ENCODE measurements at regions not wholly inside any gene's neighbourhood (a gene's known extent, or its start where the extent isn't known, plus 50 kb on each side); places are given as distances from the start of the nearest gene placed in this dataset.

DNA sequence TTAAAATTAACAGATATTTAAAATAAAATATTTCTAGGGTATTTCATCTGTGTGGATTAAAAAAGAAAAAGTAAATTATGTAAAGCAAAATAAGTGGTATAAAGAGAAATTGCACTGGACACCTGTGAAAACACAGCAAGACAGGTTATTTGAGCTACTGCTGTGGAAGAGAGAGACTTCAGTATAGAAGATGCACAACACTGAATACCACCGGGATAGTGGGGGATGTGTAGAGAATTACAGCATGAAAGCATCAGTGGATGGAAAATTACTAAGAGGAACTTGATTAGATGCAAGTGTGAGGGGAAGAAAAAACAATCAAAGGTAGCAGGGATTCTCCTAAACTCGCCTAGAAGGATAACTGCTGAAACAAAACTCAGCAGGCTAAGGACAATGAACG is 1242.5 kb upstream of the GBE1 start:
- H3K36me3 Mint-ChIP-seq = no peaks in the 10 kb centered on the region
- peaks cover 0 to 4% (median 0%) of the 10 kb centered on the region in 7 donors for H3K9me3 Mint-ChIP-seq
- Histone ChIP-seq H2AFZ (ENCODE audit: insufficient read depth, low read depth, low read length, poor library complexity, severe bottlenecking) (no peak overlapping the region), H4K20me1 (ENCODE audit: insufficient read depth, low read length) (no peaks in the 10 kb centered on the region), H3K79me2 (ENCODE audit: insufficient read depth, low read length) (no peaks in the 10 kb centered on the region), H3K36me3 (replicated peaks in 1 of 2; ENCODE audit: control insufficient read depth in 1 of 2, insufficient read depth in 2 of 2, low read length in 2 of 2) (no peaks in the 10 kb centered on the region), H3K4me1 (ENCODE audit: control insufficient read depth in 1 of 2, insufficient read depth in 2 of 2, low read length in 2 of 2) (no peaks in the 10 kb centered on the region), H3K9ac (ENCODE audit: insufficient read depth, low read length, poor library complexity, severe bottlenecking) (no peak overlapping the region), H3K4me2 (replicated peaks; ENCODE audit: extremely low read depth, low read length, poor library complexity, severe bottlenecking) (no peak overlapping the region), H3K4me3 (replicated peaks in 1 of 3; ENCODE audit: low read depth in 2 of 3, low read length in 3 of 3) (no peak overlapping the region), H3K27me3 (ENCODE audit: control insufficient read depth in 2 of 2, insufficient read depth in 2 of 2, low read length in 2 of 2) (no peaks in the 10 kb centered on the region), H3K27ac (ENCODE audit: low read depth in 1 of 2, low read length in 2 of 2) (no peak overlapping the region), H3K9me3 (replicated peaks in 1 of 2; ENCODE audit: control insufficient read depth in 1 of 2, insufficient read depth in 1 of 2, low read length in 2 of 2) (no peaks in the 10 kb centered on the region)
- H3K4me3 Mint-ChIP-seq = no peak overlapping the region
- WGBS (ENCODE audit: insufficient coverage) = 73% methylated on average over 1 of the region's 3 CpGs
- no peak for DNase-seq
- TF ChIP-seq CTCF (IDR thresholded peaks at IDR 0.05) = no peak
- no peaks in the 10 kb centered on the region for H3K27me3 Mint-ChIP-seq (ENCODE audit: low read depth in 3 of 3)
- intact Hi-C loops (cut with micrococcal nuclease) = no loop called here
- H3K4me1 Mint-ChIP-seq = no peaks in the 10 kb centered on the region
- H3K27ac Mint-ChIP-seq = no peak overlapping the region

DNA sequence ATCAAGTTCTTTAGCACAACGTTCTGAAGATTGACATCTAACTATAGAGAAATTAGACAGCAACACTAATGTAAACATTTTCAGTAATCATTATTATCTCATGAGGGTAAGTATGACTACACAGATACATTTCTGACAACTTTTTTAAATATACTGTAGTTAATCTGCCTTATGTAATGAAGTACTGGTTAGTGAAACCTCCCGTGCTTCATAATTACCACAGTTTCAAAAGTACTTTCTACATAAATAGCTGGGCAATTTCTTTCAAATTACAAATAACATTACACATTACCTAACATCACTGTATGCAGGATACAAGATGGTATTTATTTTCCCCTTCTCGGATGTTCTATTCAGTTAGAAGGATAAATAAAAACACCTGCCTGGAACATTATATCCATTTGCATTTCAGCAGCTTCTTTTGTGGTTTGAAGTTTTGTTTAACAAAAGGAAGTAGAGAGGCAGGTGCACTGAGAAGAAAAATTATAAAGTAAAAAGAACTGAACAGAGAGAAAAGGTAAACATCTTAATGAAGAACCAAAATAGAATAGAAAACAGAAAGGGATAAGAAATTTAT is 1241.5 kb upstream of the GBE1 start:
- H3K79me2 ChIP-seq (ENCODE audit: insufficient read depth, low read length) = no peaks in the 10 kb centered on the region
- Mint-ChIP-seq H3K4me3 (no peak overlapping the region), H3K36me3 (no peaks in the 10 kb centered on the region)

More for the DNA sequence above, 1241.5 kb upstream of the GBE1 start:
- peaks cover 0 to 4% (median 0%) of the 10 kb centered on the region in 7 donors for H3K9me3 Mint-ChIP-seq
- DNase-seq = no peak
- no CpG with 5 or more reads among the region's 3 CpGs for WGBS (ENCODE audit: insufficient coverage)
- Histone ChIP-seq H4K20me1 (ENCODE audit: insufficient read depth, low read length) (no peaks in the 10 kb centered on the region), H3K36me3 (replicated peaks in 1 of 2; ENCODE audit: control insufficient read depth in 1 of 2, insufficient read depth in 2 of 2, low read length in 2 of 2) (no peaks in the 10 kb centered on the region), H3K4me1 (ENCODE audit: control insufficient read depth in 1 of 2, insufficient read depth in 2 of 2, low read length in 2 of 2) (no peaks in the 10 kb centered on the region), H3K4me3 (replicated peaks in 1 of 3; ENCODE audit: low read depth in 2 of 3, low read length in 3 of 3) (no peak overlapping the region), H2AFZ (ENCODE audit: insufficient read depth, low read depth, low read length, poor library complexity, severe bottlenecking) (no peak overlapping the region), H3K27ac (ENCODE audit: low read depth in 1 of 2, low read length in 2 of 2) (no peak overlapping the region), H3K27me3 (ENCODE audit: control insufficient read depth in 2 of 2, insufficient read depth in 2 of 2, low read length in 2 of 2) (no peaks in the 10 kb centered on the region), H3K9ac (ENCODE audit: insufficient read depth, low read length, poor library complexity, severe bottlenecking) (no peak overlapping the region), H3K9me3 (replicated peaks in 1 of 2; ENCODE audit: control insufficient read depth in 1 of 2, insufficient read depth in 1 of 2, low read length in 2 of 2) (no peaks in the 10 kb centered on the region), H3K4me2 (replicated peaks; ENCODE audit: extremely low read depth, low read length, poor library complexity, severe bottlenecking) (no peak overlapping the region)
- intact Hi-C loops (cut with micrococcal nuclease) = no loop called here
- H3K27me3 Mint-ChIP-seq (ENCODE audit: low read depth in 3 of 3) = no peaks in the 10 kb centered on the region
- H3K4me1 Mint-ChIP-seq = no peaks in the 10 kb centered on the region
- no peak overlapping the region for H3K27ac Mint-ChIP-seq
- TF ChIP-seq CTCF (IDR thresholded peaks at IDR 0.05) = no peak

All from CD14-positive monocyte (primary cell).